HG03025 (cell line): ENCODE measurements at regions not wholly inside any gene's neighbourhood (a gene's known extent, or its start where the extent isn't known, plus 50 kb on each side); places are given as distances from the start of the nearest gene placed in this dataset.

Source experiments
- ATAC-seq: cut with Tn5 transposase; IDR thresholded peaks from one replicate; pipeline ENCODE4 v1.9.1; 2021; ENCODE audit warnings: mild to moderate bottlenecking, moderate library complexity; ENCODE audit not compliant: unreplicated experiment, low FRiP score

DNA sequence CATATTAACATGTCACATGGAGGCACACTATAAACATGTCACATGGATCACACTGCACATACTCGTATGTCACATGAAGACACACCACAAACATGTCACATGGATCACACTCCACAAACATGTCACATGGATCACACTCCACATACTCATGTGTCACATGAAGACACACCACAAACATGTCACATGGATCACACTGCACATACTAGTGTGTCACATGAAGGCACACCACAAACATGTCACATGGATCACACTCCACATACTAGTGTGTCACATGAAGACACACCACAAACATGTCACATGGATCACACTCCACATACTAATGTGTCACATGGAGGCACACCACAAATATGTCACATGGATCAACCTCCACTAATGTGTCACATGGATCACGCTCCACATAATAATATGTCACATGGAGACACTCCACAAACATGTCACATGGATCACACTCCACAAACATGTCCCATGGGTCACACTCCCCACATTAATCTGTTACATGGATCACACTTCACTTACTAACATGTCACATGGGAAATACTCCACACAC is 195.6 kb upstream of the PFKP start:
- no peak for ATAC-seq

DNA sequence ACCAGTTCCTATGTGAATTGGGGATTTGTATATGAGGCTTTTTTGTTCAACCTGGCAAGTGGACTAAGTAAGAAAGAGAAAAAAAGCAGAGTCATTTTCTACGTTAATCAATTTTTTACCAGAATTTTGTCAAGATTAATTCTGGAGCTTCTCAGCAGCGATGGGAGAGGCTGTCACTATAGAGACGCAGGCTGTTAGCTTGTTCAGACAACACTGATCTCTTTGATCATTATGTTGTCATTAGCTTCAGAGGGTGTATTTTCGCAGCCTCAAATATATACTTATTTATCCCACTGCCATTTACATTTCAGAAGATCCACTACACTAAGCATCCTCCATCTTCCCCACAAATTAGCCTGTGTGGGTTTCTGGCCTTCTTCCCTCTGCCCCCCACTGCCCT is 196.7 kb upstream of the PFKP start:
- no peak for ATAC-seq

DNA sequence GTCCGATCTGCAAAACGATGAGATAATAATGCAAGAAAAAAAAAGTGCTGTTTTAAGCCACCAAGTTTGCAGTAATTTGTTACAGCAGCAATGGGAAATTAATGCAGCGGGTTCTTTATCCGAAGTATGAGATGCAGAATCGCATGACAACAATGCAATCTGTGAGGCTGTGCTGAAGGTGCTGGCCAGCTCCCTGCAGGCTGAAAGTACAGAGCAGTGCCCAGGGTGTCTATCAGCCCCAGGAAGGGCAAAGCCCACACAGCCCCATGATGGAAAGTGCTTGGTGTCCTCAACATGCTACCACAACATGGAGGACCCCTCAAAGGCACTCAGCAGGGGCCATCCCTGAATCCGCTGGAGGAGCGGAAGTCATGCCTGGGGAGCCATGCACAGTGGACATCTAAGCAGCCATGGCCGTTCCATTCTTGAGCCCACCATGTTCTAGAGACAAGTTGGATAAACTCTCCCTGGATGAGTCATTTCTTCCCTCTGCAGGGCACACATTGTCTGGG is 199.5 kb upstream of the PFKP start:
- no peak for ATAC-seq

DNA sequence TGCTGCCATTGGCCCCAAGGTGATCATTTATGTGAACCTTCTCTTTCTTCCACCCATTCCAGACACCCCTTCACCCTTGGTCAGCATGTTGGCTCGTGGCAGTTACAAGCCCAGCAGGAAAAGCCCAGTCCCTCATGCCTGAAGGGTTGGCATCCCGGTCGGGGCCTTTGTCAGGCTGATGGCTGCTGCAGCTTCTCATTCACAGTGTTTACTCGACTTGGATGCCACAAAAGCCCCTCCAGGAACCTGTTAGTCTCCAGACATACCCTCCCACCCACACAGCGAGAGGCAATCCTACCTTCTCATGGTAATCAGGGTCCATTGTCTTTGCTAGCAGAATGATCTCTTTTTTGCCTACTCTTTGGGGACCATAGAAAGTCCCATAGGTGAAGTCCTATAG is 200.8 kb upstream of the PFKP start:
- ATAC-seq = no peak

DNA sequence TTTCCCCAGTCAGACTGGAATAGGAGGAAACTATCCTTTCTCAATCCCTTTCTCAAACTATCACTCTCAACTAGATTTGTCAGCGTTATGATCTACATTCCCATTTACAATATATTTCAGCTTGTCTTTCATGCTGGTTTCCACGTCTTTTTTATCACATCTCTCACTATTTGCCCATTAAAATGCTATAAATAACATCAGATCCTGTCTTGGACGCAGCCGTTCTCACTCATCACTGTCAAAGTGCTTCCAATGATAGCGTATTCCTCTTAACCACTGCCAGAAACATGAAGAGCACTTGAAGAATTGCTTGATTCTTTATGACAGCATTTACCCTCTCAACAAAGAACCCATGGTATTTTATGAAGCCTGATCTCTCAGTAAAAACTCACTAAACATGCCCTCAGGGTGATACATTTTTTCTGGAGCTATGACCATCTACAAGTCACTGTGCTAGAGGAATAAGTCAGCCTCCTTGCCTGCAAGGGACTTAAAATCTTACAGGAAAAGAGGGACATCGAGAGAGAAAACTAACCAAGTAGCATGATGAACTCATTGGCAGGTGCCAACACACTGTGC is 205.6 kb upstream of the PFKP start:
- ATAC-seq = no peak

DNA sequence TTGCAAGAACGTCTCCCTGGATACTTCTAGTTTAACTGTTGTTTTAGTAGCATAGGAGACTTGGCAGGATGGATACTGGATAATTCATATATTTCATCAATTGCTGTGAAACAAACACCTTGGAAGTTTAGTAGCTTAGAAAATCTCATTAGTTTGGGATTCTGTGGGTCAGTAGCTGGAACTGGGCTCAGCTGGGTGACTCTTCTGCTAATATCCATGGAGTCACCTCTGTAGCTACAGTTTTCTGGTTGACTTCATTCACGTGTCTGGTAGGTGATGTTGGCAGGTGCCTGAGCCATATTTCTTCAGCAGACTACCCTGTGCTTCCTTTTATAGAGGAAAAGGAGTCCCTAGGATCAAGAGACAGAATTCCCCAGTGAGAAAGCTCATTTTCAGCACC is 208.9 kb upstream of the PFKP start:
- ATAC-seq = no peak

DNA sequence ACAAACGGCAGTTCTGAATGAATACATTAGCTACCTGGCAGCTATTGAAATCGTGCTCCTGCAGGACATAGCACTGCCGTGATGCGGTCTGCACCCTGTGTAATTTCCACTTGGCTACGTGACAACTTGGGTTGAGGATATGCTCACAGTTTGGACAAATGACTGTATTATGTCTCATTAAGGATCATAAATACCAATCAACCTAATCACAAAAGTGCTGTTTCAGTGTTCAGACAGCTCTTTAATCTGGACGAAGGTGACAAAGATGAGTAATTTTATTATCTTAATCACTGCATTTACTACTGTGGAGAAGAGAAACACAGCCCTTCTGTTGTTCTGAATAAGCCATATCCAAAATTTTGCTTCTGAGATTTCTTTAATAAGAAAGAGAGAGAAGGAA is 210.8 kb upstream of the PFKP start:
- no peak for ATAC-seq

DNA sequence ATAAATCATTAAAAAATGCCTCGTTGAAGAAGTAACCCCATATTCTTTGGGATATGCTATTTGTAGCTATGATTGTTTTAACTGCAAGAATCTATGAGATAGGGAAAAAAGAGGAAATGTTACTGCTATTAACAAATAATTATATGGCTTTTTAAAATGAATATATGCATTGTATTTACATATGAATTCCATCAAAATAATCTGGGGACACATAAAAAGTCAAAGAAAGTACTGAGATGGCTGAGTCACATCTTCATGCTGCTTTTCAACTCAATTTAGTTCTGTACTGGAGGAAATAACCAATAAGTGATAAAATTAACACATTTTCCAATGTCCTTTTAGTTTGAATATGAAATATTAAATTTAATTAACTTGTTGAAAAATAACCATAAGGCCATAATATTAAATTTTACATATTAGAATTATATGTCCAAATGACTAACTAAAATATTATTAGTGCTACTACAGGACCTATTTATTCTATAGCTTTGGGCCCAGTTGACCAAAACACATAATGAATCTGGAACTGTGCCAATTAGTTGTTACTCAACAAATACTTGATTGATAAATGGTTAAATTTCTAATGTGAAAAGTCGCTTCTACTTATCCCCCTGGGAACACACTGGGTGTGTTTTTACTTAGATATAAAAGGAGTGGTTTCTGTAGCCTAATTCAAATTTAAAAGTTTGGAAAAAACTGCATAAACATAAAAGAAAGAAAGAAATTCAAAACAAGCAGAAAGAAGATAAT is 214.6 kb upstream of the PFKP start:
- no peak for ATAC-seq

DNA sequence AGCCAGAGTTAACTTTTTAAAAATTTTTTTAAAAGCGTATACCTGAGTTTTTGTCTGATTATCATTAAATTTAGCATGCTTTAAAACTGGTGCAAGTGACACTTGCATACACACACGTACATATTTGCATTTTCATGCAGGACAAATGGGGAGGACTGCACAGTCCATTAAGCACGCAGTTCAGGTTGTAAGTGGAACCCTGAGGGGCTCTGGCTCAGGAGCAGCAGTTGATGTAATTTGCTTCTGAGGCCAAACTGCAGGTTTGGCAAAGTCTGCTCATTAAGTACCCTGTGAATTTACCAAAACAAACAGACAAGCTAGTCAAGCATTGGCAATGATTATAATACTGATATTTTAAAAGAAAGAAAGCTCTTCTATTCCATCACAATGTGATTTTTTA is 215.8 kb upstream of the PFKP start:
- ATAC-seq = no peak

DNA sequence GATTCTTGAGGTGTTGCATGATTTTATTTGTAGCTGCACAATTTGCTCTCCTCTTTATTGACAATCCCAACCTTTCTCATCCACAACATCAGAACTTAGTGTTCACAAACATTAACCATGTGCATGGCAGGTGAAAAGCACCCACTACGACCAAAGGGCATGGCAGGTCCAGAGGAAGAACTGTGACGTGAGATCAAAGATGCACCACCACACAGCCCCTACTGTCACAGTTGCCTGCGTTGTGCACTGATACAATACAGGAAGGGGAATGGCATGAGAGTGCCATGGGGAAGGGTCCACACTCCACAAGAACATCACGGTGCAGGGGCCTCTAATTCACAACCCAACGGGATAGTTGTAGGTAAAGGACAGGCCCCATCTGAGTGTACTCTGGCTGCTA is 217.1 kb upstream of the PFKP start:
- ATAC-seq = no peak

DNA sequence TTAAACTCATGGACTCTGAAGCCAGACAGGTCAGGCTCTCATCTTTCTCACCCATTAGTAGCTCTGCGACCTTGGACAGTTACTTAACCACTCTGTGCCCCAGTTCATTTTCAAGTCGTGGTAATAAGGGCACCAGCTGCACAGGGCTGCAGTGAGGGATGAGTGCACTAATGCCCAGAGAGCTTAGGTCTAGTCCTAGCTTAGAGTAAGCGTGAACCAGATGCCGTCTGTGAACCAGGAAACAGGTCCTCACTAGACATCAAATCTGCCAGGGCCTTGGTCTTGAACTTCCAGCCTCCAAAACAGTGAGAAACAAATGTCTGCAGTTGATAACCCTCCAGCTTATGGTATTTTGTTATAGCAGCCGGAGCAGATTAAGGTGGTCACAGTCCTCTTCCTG is 222.4 kb upstream of the PFKP start:
- ATAC-seq = no peak

DNA sequence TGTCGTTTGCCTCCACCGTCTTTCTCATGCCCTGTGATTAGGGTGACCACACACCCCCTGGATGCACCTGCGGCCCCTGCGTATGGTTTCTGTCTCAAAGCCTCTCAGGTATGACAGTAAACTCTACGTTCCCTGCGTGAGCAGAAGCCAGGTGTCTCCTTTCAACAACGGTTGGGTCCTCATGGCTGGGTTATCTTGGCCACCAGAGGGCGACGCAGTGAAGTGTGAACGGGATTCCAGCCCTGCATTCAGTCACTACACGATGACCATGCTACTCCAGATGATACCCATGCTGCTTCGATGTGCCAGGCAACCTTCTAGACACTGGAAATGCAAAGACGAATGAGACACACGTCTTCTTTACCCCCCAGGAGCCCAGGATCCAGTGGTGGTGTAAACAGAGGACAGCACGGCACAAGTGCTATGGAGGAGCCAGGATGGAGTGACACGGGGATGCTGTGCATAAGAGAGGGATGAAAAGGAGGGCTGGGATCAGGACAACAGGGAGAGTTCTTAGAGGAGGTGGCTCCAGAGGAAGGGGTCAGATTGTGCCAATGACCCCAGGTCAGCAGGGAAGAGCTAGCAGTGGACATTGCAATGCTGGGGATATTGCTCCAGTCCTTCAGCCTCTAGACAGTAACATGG is 228.1 kb upstream of the PFKP start:
- no peak for ATAC-seq

DNA sequence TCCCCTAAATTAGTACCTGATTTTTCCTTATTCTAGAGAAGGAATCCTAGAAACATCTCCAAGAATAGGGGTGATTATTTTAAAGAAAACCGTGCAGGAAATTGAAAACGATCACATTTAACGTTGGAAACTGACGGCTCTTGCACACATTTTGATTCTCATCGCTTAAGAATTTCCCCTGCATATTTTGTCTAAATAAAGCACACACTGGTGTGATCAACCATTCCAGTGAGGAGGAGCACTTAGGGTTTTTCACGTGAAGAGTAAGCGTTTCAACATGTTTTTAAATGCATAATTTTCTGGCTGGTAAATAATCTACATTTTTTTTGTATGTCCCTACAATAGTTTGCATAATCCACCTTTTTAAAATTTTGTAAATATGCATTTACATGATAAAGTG is 229.7 kb upstream of the PFKP start:
- no peak for ATAC-seq

DNA sequence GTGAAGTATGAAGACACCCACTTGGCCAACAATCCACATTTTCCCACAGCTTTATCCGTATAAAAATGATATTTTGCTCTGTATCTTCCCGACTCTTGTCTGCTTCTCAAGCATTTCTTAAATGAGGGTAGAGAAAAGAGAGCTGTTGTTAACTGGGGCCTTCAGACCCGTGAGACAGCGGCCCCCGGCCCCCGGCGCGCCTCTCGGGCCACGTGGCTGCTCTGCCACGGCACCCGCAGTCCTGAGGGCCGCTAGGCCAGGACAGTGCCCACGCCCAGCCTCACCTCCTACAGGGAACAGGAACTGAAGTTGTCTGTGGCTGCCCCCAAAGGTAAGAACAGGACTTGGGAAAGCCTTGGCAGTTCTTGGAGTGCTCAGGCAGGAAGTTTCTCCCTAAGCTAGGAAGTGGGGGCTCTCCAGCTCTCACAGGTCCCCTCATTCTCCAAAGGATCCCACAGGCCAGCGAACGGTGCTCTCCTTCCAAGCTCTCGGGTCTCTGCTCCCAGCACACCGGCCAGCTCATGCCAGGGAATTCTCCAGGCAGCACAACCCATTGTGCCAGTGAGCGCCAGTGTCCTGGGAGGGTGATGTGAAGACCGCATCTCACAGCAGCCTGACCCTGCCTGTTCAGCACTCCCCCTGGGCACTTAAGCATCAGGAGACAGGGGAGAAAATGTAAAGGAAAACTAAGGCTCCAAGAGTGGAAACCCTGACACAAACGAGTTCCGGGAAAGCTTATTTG is 230.3 kb upstream of the PFKP start:
- ATAC-seq = no peak

DNA sequence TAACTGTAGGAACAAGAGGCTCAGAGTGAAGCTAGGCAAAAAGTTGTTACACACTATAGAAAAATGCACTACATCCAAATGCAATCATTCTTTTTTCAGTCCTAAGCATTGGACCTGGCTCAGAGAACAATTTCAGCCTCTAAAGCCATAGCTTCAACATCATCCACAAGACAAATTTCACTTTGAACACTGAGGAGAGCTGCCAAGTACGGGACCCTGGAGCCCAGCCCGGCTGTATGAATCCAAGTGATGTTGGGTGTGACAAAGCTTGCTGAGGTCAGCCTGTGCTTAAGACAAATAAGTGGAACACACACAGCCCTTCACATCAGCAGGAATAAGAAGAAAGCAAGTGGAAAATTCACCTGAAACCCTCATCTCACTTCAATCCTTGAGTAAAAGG is 233.1 kb upstream of the PFKP start:
- ATAC-seq = no peak

DNA sequence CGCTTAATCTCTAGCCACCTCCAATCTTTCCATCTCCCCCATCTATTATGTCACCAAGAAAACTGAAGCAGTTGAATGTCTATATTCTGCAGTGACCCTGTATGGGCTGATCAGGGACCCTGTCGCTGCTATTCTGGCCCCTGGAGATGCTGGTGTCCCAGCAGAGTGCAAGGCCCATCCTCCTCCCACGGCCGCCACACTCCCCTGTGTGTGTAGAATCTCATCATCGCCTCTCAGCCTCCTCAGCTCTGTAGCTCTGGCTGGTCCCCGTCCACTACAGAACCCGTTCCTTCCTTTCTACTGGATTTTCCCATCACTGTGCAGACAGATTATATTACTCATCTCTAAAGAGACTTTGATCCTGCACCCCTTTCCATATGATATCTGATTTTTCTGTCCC is 235.8 kb upstream of the PFKP start:
- ATAC-seq = no peak

DNA sequence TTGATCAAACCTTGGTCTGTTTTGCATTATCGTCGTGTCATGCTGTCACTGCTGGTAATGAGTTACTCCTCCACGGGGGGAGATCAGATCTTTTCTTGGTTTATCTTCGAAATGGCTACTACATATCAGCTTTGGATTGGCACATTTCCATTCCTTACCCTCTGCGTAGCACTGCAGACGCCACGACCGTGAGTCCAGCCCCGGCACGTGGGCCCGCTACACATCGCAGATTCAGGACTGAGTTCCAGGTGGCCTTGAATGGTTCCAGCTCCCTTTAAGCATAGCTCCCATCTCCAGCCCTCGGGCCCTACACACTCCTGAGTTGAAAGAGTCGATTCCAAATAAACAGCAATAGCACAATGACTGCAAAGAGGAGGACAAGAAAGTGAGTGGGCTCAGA is 238.6 kb upstream of the PFKP start:
- ATAC-seq = no peak

DNA sequence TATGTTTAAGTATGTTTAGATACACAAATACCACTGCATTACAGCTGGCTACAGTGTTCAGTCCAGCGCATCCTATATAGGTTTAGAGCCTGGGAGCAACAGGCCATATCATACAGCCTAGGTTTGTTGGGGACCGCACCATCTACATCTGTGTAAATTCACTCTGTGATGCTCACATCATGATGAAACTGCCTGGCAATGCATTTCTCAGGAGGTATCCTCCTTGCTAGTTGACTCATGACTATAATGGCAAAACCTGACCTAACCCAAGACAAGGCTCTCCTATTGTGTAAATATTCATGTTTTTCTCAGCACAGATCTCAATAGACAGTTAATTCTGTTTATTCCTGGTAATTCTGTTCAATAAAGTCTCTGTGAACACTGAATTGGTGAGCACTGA is 240.7 kb upstream of the PFKP start:
- ATAC-seq = no peak

DNA sequence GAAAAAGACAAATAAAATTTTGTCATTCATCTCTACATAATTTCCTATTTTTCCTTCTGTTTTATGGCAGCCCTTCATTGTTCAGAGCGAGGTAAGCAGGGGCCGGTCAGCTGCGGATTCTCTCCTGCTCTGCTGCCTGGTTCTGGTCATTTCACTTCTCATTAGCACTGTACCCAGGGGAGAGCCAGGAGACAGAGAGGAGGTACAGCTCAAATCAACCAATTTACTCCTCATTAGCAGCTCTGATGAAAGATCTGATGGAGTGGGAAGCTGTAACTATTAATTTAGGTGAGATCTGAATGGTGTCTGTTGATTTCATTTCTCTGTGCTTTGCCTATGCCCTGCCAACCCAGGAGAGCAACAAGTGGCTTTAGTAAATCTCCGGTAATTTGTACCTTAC is 241.5 kb upstream of the PFKP start:
- no peak for ATAC-seq

DNA sequence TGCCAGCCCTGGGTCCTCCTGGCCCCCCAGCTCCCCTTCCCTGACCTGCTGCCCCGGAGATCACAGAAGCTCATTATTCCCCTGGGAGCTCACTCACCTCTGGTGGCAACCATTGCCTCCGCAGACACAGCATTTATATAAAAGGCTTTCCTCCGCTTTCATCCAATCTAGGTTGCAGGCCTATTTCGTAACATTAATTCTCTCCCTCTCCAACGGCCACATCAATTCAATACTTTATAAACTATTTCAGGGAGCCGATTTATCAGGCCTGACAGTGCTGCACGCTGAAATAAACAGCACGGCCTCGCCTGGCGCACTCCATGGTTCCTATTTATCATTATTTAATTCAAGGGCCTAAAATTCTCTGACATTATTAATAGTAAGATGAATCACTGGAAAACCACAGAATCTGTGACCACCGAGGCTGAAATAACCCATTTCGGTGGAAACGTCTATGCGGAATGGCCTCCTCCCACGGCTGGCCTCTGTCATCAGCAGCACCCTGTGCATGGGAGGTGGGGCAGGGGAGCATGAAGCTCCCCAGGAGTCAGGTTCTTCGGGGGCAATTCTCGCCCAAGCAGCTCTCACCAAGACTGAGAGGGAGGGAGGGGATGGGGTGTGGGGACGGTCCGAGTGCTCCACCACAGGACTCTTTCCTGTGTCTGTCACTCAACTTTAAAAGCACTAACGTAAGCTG is 249.3 kb upstream of the PFKP start:
- no peak for ATAC-seq
